SH-SY5Y (cell line): ENCODE measurements at regions not wholly inside any gene's neighbourhood (a gene's known extent, or its start where the extent isn't known, plus 50 kb on each side); places are given as distances from the start of the nearest gene placed in this dataset.

Experiments
- GATA2 ChIP-seq: IDR thresholded peaks from 2 replicates; pipeline ENCODE4 v1.6.1; 2011; ENCODE audit warnings: mild to moderate bottlenecking, low read depth, low read length
- GATA3 ChIP-seq: IDR thresholded peaks from 2 replicates; pipeline ENCODE4 v1.6.1; 2011; ENCODE audit warnings: low read depth, mild to moderate bottlenecking, low read length, moderate library complexity

- TF ChIP-seq GATA2 (no peak), GATA3 (no peak)
Measured at GRCh38 chr3:106272302-106272701, 403.5 kb upstream of the CBLB start.

GRCh38 chr3:106275592-106275991 lies 406.8 kb upstream of the CBLB start:
- TF ChIP-seq GATA2 (no peak), GATA3 (no peak)

- TF ChIP-seq GATA2 (no peak), GATA3 (no peak)
Measured at GRCh38 chr3:106276151-106276550, 407.3 kb upstream of the CBLB start.

- TF ChIP-seq GATA3, result no peak
- no peak for TF ChIP-seq GATA2
Measured at GRCh38 chr3:106276755-106277612, 408.2 kb upstream of the CBLB start.

- no peak for TF ChIP-seq GATA3
- TF ChIP-seq GATA2, result no peak
Measured at GRCh38 chr3:106277731-106278130, 408.9 kb upstream of the CBLB start.

- no peak for TF ChIP-seq GATA3
- no peak for TF ChIP-seq GATA2
Measured at GRCh38 chr3:106281221-106281620, 412.4 kb upstream of the CBLB start.

GRCh38 chr3:106282943-106283342 lies 414.1 kb upstream of the CBLB start:
- no peak for TF ChIP-seq GATA3
- no peak for TF ChIP-seq GATA2

GRCh38 chr3:106288781-106289180 lies 420.0 kb upstream of the CBLB start:
- TF ChIP-seq GATA3, result no peak
- no peak for TF ChIP-seq GATA2

GRCh38 chr3:106290304-106290997 lies 421.6 kb upstream of the CBLB start:
- no peak for TF ChIP-seq GATA2
- TF ChIP-seq GATA3, result no peak

- TF ChIP-seq GATA3 (no peak), GATA2 (no peak)
Measured at GRCh38 chr3:106293161-106293560, 424.3 kb upstream of the CBLB start.

- TF ChIP-seq GATA2 (no peak), GATA3 (no peak)
Measured at GRCh38 chr3:106294121-106294520, 425.3 kb upstream of the CBLB start.

- TF ChIP-seq GATA3 (no peak), GATA2 (no peak)
Measured at GRCh38 chr3:106296062-106296461, 427.2 kb upstream of the CBLB start.

- TF ChIP-seq GATA3 (no peak), GATA2 (no peak)
Measured at GRCh38 chr3:106299300-106300098, 430.7 kb upstream of the CBLB start.

- TF ChIP-seq GATA3, result no peak
- TF ChIP-seq GATA2, result no peak
Measured at GRCh38 chr3:106302451-106303221, 433.8 kb upstream of the CBLB start.

GRCh38 chr3:106303766-106304165 lies 435.0 kb upstream of the CBLB start:
- TF ChIP-seq GATA3, result no peak
- no peak for TF ChIP-seq GATA2
